ENCODE measurements at regions not wholly inside any gene's neighbourhood (a gene's known extent, or its start where the extent isn't known, plus 50 kb on each side); places are given as distances from the start of the nearest gene placed in this dataset.

GRCh38 chr15:93414576-93415231, 325.7 kb upstream of the RGMA start (continued):
- no peak for TF ChIP-seq EZH2phosphoT487 (IDR thresholded peaks at IDR 0.05; ENCODE audit: borderline replicate concordance, low read depth)

- Histone ChIP-seq H2AFZ (ENCODE audit: low read depth) (no peak overlapping the region), H3K4me2 (no peak overlapping the region), H3K9me3 (no peaks in the 10 kb centered on the region), H3K27ac (ENCODE audit: low read depth in 2 of 2, low read length in 1 of 2) (no peak overlapping the region), H4K20me1 (ENCODE audit: insufficient read depth) (no peaks in the 10 kb centered on the region), H3K27me3 (ENCODE audit: insufficient read depth) (no peaks in the 10 kb centered on the region), H3F3A (replicated peaks; ENCODE audit: insufficient read depth) (no peaks in the 10 kb centered on the region), H3K9me2 (no peaks in the 10 kb centered on the region), H3K36me3 (replicated peaks in 1 of 2; ENCODE audit: control insufficient read depth in 1 of 2, insufficient read depth in 2 of 2, low read length in 1 of 2) (no peaks in the 10 kb centered on the region), H3K4me1 (ENCODE audit: control insufficient read depth in 1 of 2, insufficient read depth in 2 of 2, low read depth in 1 of 2, low read length in 1 of 2) (no peaks in the 10 kb centered on the region), H3K9ac (no peak overlapping the region), H3K4me3 (ENCODE audit: low read depth in 2 of 2, low read length in 1 of 2) (no peak overlapping the region), H3K79me2 (ENCODE audit: insufficient read depth) (no peaks in the 10 kb centered on the region)
- ChIA-PET CTCF (interaction anchor here (1.4 kb wide), 2 partner anchors 9 to 15 kb away, joined by 3 to 4 read pairs; no protein-coding TSS in a partner anchor), POLR2A (no interaction called here)
- DNase-seq = no peak
- TF ChIP-seq GABPA (IDR thresholded peaks at IDR 0.05; ENCODE audit: low read depth) (no peak), MEF2A (IDR thresholded peaks at IDR 0.05; ENCODE audit: borderline replicate concordance, low read depth) (no peak), RCOR1 (IDR thresholded peaks at IDR 0.05; ENCODE audit: low read length) (no peak), RXRA (IDR thresholded peaks at IDR 0.05; ENCODE audit: borderline replicate concordance, low read depth) (no peak), TAF1 (IDR thresholded peaks at IDR 0.05; ENCODE audit: borderline replicate concordance, low read depth, low read length) (no peak), FOXJ3 (CRISPR knock-in tag; IDR thresholded peaks at IDR 0.05) (no peak), FOSL2 (IDR thresholded peaks at IDR 0.05; ENCODE audit: borderline replicate concordance, low read depth) (no peak), TEAD4 (IDR thresholded peaks at IDR 0.05; ENCODE audit: borderline replicate concordance, insufficient read depth) (no peak), YY1 (IDR thresholded peaks at IDR 0.05; ENCODE audit: low read depth) (no peak), SIN3A (IDR thresholded peaks at IDR 0.05; ENCODE audit: borderline replicate concordance, low read depth, low read length) (no peak), TCF12 (IDR thresholded peaks at IDR 0.05) (no peak), NFIC (IDR thresholded peaks at IDR 0.05; ENCODE audit: borderline replicate concordance) (no peak)
- TF ChIP-seq, protein P1, sequence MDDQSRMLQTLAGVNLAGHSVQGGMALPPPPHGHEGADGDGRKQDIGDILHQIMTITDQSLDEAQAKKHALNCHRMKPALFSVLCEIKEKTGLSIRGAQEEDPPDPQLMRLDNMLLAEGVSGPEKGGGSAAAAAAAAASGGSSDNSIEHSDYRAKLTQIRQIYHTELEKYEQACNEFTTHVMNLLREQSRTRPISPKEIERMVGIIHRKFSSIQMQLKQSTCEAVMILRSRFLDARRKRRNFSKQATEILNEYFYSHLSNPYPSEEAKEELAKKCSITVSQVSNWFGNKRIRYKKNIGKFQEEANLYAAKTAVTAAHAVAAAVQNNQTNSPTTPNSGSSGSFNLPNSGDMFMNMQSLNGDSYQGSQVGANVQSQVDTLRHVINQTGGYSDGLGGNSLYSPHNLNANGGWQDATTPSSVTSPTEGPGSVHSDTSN (IDR thresholded peaks at IDR 0.05) = no peak
- TF ChIP-seq, protein P2, sequence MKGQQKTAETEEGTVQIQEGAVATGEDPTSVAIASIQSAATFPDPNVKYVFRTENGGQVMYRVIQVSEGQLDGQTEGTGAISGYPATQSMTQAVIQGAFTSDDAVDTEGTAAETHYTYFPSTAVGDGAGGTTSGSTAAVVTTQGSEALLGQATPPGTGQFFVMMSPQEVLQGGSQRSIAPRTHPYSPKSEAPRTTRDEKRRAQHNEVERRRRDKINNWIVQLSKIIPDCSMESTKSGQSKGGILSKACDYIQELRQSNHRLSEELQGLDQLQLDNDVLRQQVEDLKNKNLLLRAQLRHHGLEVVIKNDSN (IDR thresholded peaks at IDR 0.05; ENCODE audit: borderline replicate concordance, low read depth) = no peak
- 51% methylated on average over 9 of the region's 10 CpGs for WGBS (ENCODE audit: low lambda C conversion rate)
These were observed 324.7 kb upstream of the RGMA start for GRCh38 chr15:93413745-93414144.

GRCh38 chr15:93399121-93399520, 310.1 kb upstream of the RGMA start:
- Histone ChIP-seq H3K9ac (no peak overlapping the region), H3K36me3 (replicated peaks in 1 of 2; ENCODE audit: control insufficient read depth in 1 of 2, insufficient read depth in 2 of 2, low read length in 1 of 2) (no peaks in the 10 kb centered on the region), H3K79me2 (ENCODE audit: insufficient read depth) (no peaks in the 10 kb centered on the region), H2AFZ (ENCODE audit: low read depth) (no peak overlapping the region), H3K9me3 (no peaks in the 10 kb centered on the region), H3K27me3 (ENCODE audit: insufficient read depth) (no peaks in the 10 kb centered on the region), H3F3A (replicated peaks; ENCODE audit: insufficient read depth) (no peaks in the 10 kb centered on the region), H3K4me1 (ENCODE audit: control insufficient read depth in 1 of 2, insufficient read depth in 2 of 2, low read depth in 1 of 2, low read length in 1 of 2) (no peaks in the 10 kb centered on the region), H3K9me2 (no peaks in the 10 kb centered on the region), H3K4me2 (no peak overlapping the region), H4K20me1 (ENCODE audit: insufficient read depth) (no peaks in the 10 kb centered on the region), H3K27ac (ENCODE audit: low read depth in 2 of 2, low read length in 1 of 2) (no peak overlapping the region), H3K4me3 (ENCODE audit: low read depth in 2 of 2, low read length in 1 of 2) (no peak overlapping the region)
- DNase-seq = no peak
- POLR2A ChIA-PET = no interaction called here
- 12% methylated on average over 3 of the region's 3 CpGs for WGBS (ENCODE audit: low lambda C conversion rate)
- CTCF ChIA-PET = interaction anchor here (1.0 kb wide), 1 partner anchor 721 kb away, joined by 3 read pairs; no protein-coding TSS in a partner anchor
- no peak for TF ChIP-seq EP300 (IDR thresholded peaks at IDR 0.05; ENCODE audit: borderline replicate concordance in 1 of 2, low read depth in 1 of 2, low read length in 1 of 2)
- no peak for TF ChIP-seq MAX (IDR thresholded peaks at IDR 0.05; ENCODE audit: low read depth)
- TF ChIP-seq MXI1 (IDR thresholded peaks at IDR 0.05; ENCODE audit: low read depth, low read length) = no peak
- no peak for TF ChIP-seq SMC3 (IDR thresholded peaks at IDR 0.05; ENCODE audit: low read depth, low read length)
- TF ChIP-seq GATA2 (CRISPR knock-in tag; IDR thresholded peaks at IDR 0.05) = no peak
- no peak for TF ChIP-seq GABPA (IDR thresholded peaks at IDR 0.05; ENCODE audit: low read depth)
- TF ChIP-seq JUND (IDR thresholded peaks at IDR 0.05) = no peak
- no peak for TF ChIP-seq RCOR1 (IDR thresholded peaks at IDR 0.05; ENCODE audit: low read length)
- no peak for TF ChIP-seq RXRA (IDR thresholded peaks at IDR 0.05; ENCODE audit: borderline replicate concordance, low read depth)
- no peak for TF ChIP-seq TAF1 (IDR thresholded peaks at IDR 0.05; ENCODE audit: borderline replicate concordance, low read depth, low read length)
- no peak for TF ChIP-seq NFIC (IDR thresholded peaks at IDR 0.05; ENCODE audit: borderline replicate concordance)
- TF ChIP-seq YY1 (IDR thresholded peaks at IDR 0.05; ENCODE audit: low read depth) = no peak
- no peak for TF ChIP-seq FOXM1 (IDR thresholded peaks at IDR 0.05; ENCODE audit: low read depth)
- no peak for TF ChIP-seq RFX5 (IDR thresholded peaks at IDR 0.05; ENCODE audit: low read length)
- no peak for TF ChIP-seq ZBTB33 (IDR thresholded peaks at IDR 0.05; ENCODE audit: borderline replicate concordance, low read depth)

All from SK-N-SH (cell line).